WTC11 (cell line): ENCODE measurements at regions not wholly inside any gene's neighbourhood (a gene's known extent, or its start where the extent isn't known, plus 50 kb on each side); places are given as distances from the start of the nearest gene placed in this dataset.
"Not testable (repeated sequence)": the region's sequence is repeated elsewhere in the genome, so short reads cannot be mapped to it uniquely, and the experiment has no call there.

ENCODE experiments used
- ATAC-seq: fragments of 200-7000 bp; cut with Tn5 transposase; 2 replicates; pipeline ENCODE4 v1.10.0; 2021; ENCODE audit warnings: mild to moderate bottlenecking, moderate library complexity
- CTCF ChIA-PET: fragments of 300-600 bp; sonication (Branson Sonifier 250); formaldehyde crosslinking; loops from one replicate; lab custom pipeline; 2021; ENCODE audit warnings: antibody characterized with exemption; lab: Charles Lee
- POLR2A ChIA-PET: fragments of 350-600 bp; sonication (Branson Sonifier 250); formaldehyde crosslinking; loops from one replicate; lab custom pipeline; 2021; ENCODE audit warnings: antibody characterized with exemption; lab: Charles Lee
- DNase-seq: peaks from one replicate; pipeline ENCODE4 v3.0.0; 2021; ENCODE audit warnings: low spot score
- H3K27ac Mint-ChIP-seq: 2 replicates; pipeline ENCODE4 v1.8.0; 2021; ENCODE audit warnings: mixed read lengths
- H3K27me3 Mint-ChIP-seq: 2 replicates; pipeline ENCODE4 v1.8.0; 2021; ENCODE audit warnings: low read depth, mild to moderate bottlenecking, moderate library complexity, mixed read lengths
- H3K36me3 Mint-ChIP-seq: 2 replicates; pipeline ENCODE4 v1.8.0; 2021; ENCODE audit warnings: mixed read lengths
- H3K4me1 Mint-ChIP-seq: 2 replicates; pipeline ENCODE4 v1.8.0; 2022; ENCODE audit warnings: mixed read lengths
- H3K4me3 Mint-ChIP-seq: 2 replicates; pipeline ENCODE4 v1.8.0; 2021; ENCODE audit warnings: mild to moderate bottlenecking, moderate library complexity, mixed read lengths
- H3K9me3 Mint-ChIP-seq: 2 replicates; pipeline ENCODE4 v1.8.0; 2021; ENCODE audit warnings: mixed read lengths
- ARID4B ChIP-seq: sonication (generic); formaldehyde crosslinking; IDR thresholded peaks from 2 replicates; pipeline ENCODE4 v1.8.0; 2023; ENCODE audit warnings: missing genetic modification reagents, mild to moderate bottlenecking, borderline replicate concordance
- CREB1 ChIP-seq: sonication (generic); formaldehyde crosslinking; IDR thresholded peaks from 2 replicates; pipeline ENCODE4 v1.8.0; 2023; ENCODE audit warnings: mild to moderate bottlenecking, missing genetic modification reagents
- HMGA2 ChIP-seq: fragments of 250-450 bp; sonication (Bioruptor Pico); IDR thresholded peaks from 2 replicates; pipeline ENCODE4 v1.4.0; 2021; ENCODE audit warnings: mild to moderate bottlenecking, moderate library complexity
- MAX ChIP-seq: sonication (generic); formaldehyde crosslinking; IDR thresholded peaks from 2 replicates; pipeline ENCODE4 v1.8.0; 2022; ENCODE audit warnings: mild to moderate bottlenecking, missing genetic modification reagents
- NFYB ChIP-seq: sonication (generic); formaldehyde crosslinking; conservative IDR thresholded peaks from 2 replicates; pipeline ENCODE4 v1.8.0; 2022; ENCODE audit warnings: low read depth, missing genetic modification reagents
- NR1H2 ChIP-seq: sonication (generic); formaldehyde crosslinking; IDR thresholded peaks from 2 replicates; pipeline ENCODE4 v1.9.0; 2021; ENCODE audit warnings: mild to moderate bottlenecking, moderate library complexity, missing genetic modification reagents
- NR2C2 ChIP-seq: sonication (generic); formaldehyde crosslinking; IDR thresholded peaks from 2 replicates; pipeline ENCODE4 v1.8.0; 2022; ENCODE audit warnings: mild to moderate bottlenecking, missing genetic modification reagents
- PREB ChIP-seq: sonication (generic); formaldehyde crosslinking; IDR thresholded peaks from 2 replicates; pipeline ENCODE4 v1.8.1; 2022; ENCODE audit warnings: mild to moderate bottlenecking, missing genetic modification reagents, moderate library complexity, borderline replicate concordance
- SMAD3 ChIP-seq: sonication (generic); formaldehyde crosslinking; IDR thresholded peaks from 2 replicates; pipeline ENCODE4 v1.8.0; 2022; ENCODE audit warnings: missing genetic modification reagents, mild to moderate bottlenecking, borderline replicate concordance
- SMAD4 ChIP-seq: sonication (generic); formaldehyde crosslinking; IDR thresholded peaks from 2 replicates; pipeline ENCODE4 v1.8.0; 2022; ENCODE audit warnings: mild to moderate bottlenecking, missing genetic modification reagents
- SOX15 ChIP-seq: fragments of 250-450 bp; sonication (Bioruptor Pico); IDR thresholded peaks from 2 replicates; pipeline ENCODE4 v1.9.0; 2021; ENCODE audit warnings: mild to moderate bottlenecking
- SP1 ChIP-seq: sonication (generic); formaldehyde crosslinking; conservative IDR thresholded peaks from 2 replicates; pipeline ENCODE4 v1.8.1; 2022; ENCODE audit warnings: missing genetic modification reagents
- ZBTB21 ChIP-seq: sonication (generic); formaldehyde crosslinking; IDR thresholded peaks from 2 replicates; pipeline ENCODE4 v1.8.1; 2023; ENCODE audit warnings: mild to moderate bottlenecking, missing genetic modification reagents, borderline replicate concordance
- ZNF281 ChIP-seq: sonication (generic); formaldehyde crosslinking; IDR thresholded peaks from 2 replicates; pipeline ENCODE4 v1.8.0; 2023; ENCODE audit warnings: mild to moderate bottlenecking, missing genetic modification reagents
- ZNF416 ChIP-seq: fragments of 250-450 bp; sonication (Bioruptor Pico); IDR thresholded peaks from 2 replicates; pipeline ENCODE4 v1.9.0; 2021; ENCODE audit warnings: mild to moderate bottlenecking, inconsistent platforms
- ZNF425 ChIP-seq: fragments of 250-450 bp; sonication (Bioruptor Pico); conservative IDR thresholded peaks from 2 replicates; pipeline ENCODE4 v1.9.0; 2021; ENCODE audit warnings: mild to moderate bottlenecking
- ZNF671 ChIP-seq: fragments of 250-450 bp; sonication (Bioruptor Pico); IDR thresholded peaks from 2 replicates; pipeline ENCODE4 v1.8.0; 2021; ENCODE audit warnings: mild to moderate bottlenecking
- ZSCAN18 ChIP-seq: fragments of 250-450 bp; sonication (Bioruptor Pico); IDR thresholded peaks from 2 replicates; pipeline ENCODE4 v2.1.2; 2022; ENCODE audit warnings: mild to moderate bottlenecking, moderate library complexity

GRCh38 chr10:35819736-35820135 is 177.6 kb upstream of the FZD8 start (continued):
- TF ChIP-seq SP1: no peak
- no peak for TF ChIP-seq SOX15 (CRISPR knock-in tag)
- TF ChIP-seq NR1H2 (CRISPR knock-in tag): no peak
- TF ChIP-seq, all 79 proteins: peak for 0

GRCh38 chr10:35819011-35819410 is 176.9 kb upstream of the FZD8 start:
- DNase-seq: no peak
- peaks cover 4% of the 10 kb centered on the region for H3K27me3 Mint-ChIP-seq
- no peaks in the 10 kb centered on the region for H3K36me3 Mint-ChIP-seq
- H3K9me3 Mint-ChIP-seq: no peaks in the 10 kb centered on the region
- ATAC-seq: no peak
- no peak overlapping the region for H3K4me3 Mint-ChIP-seq
- TF ChIP-seq NFYB (CRISPR knock-in tag): no peak
- TF ChIP-seq MAX (CRISPR knock-in tag): no peak
- no peak for TF ChIP-seq PREB (CRISPR knock-in tag)
- TF ChIP-seq SMAD4 (CRISPR knock-in tag): no peak
- no peak for TF ChIP-seq ZNF416
- no peak for TF ChIP-seq CREB1 (CRISPR knock-in tag)
- no peak for TF ChIP-seq ZNF281 (CRISPR knock-in tag)
- TF ChIP-seq HMGA2 (CRISPR knock-in tag): no peak
- no peak for TF ChIP-seq NR2C2 (CRISPR knock-in tag)
- no peak for TF ChIP-seq SMAD3 (CRISPR knock-in tag)
- TF ChIP-seq ZBTB21 (CRISPR knock-in tag): no peak
- TF ChIP-seq ZNF671 (CRISPR knock-in tag): no peak
- no peak for TF ChIP-seq ZNF425 (CRISPR knock-in tag)
- no peak for TF ChIP-seq ZSCAN18
- TF ChIP-seq ARID4B (CRISPR knock-in tag): no peak
- H3K4me1 Mint-ChIP-seq: peaks cover 13% of the 10 kb centered on the region
- no peak overlapping the region for H3K27ac Mint-ChIP-seq
- CTCF ChIA-PET: interaction anchor here (0.6 kb wide), 1 partner anchor 207 kb away, joined by 3 read pairs; no protein-coding TSS in a partner anchor
- POLR2A ChIA-PET: no interaction called here

GRCh38 chr10:35817109-35817508 is 175.0 kb upstream of the FZD8 start:
- POLR2A ChIA-PET, DNase-seq, H3K4me3 Mint-ChIP-seq, CTCF ChIA-PET, H3K27me3 Mint-ChIP-seq, H3K9me3 Mint-ChIP-seq, H3K27ac Mint-ChIP-seq, ATAC-seq, H3K4me1 Mint-ChIP-seq, H3K36me3 Mint-ChIP-seq: not testable (repeated sequence)
